A549 (cell line): ENCODE measurements at regions not wholly inside any gene's neighbourhood (a gene's known extent, or its start where the extent isn't known, plus 50 kb on each side); places are given as distances from the start of the nearest gene placed in this dataset.

Source experiments
- FOXS1 ChIP-seq: fragments of 250-450 bp; sonication (Bioruptor Pico); IDR thresholded peaks from 2 replicates; pipeline ENCODE4 v1.5.0; 2020; ENCODE audit warnings: mild to moderate bottlenecking, moderate library complexity
- JUN ChIP-seq, 2 experiments: fragments of >200 bp; sonication (Bioruptor Twin); formaldehyde crosslinking; IDR thresholded peaks; 2 replicates in 1 of 2; 3 replicates in 1 of 2; pipeline ENCODE4 v1.6.1; 2016 to 2017
- KDM1A ChIP-seq: fragments of 200-600 bp; sonication (generic); IDR thresholded peaks from 2 replicates; pipeline ENCODE4 v1.6.1; 2016; ENCODE audit warnings: low read depth, mild to moderate bottlenecking
- MAFK ChIP-seq: fragments of 450-650 bp; IDR thresholded peaks from 2 replicates; pipeline ENCODE4 v1.6.1; 2014; ENCODE audit not compliant: partially characterized antibody
- MAZ ChIP-seq: fragments of 150-350 bp; IDR thresholded peaks from 2 replicates; pipeline ENCODE4 v1.6.1; 2014; ENCODE audit warnings: antibody characterized with exemption, low read depth, low read length, borderline replicate concordance
- NFE2L2 ChIP-seq: fragments of 150-350 bp; conservative IDR thresholded peaks from 2 replicates; pipeline ENCODE4 v1.6.1; 2014; ENCODE audit warnings: low read length
- POLR2A ChIP-seq: IDR thresholded peaks from 2 replicates; pipeline ENCODE4 v1.6.1; 2012; ENCODE audit warnings: mild to moderate bottlenecking, low read length
- SMC3 ChIP-seq: fragments of >200 bp; sonication (Bioruptor Twin); formaldehyde crosslinking; IDR thresholded peaks from 3 replicates; pipeline ENCODE4 v1.6.1; 2018; ENCODE audit warnings: inconsistent platforms
- ZFP36 ChIP-seq: fragments of 450-650 bp; IDR thresholded peaks from 2 replicates; pipeline ENCODE4 v1.6.1; 2014; ENCODE audit warnings: borderline replicate concordance; ENCODE audit not compliant: partially characterized antibody
- ZSCAN20 ChIP-seq: fragments of 250-450 bp; sonication (Bioruptor Pico); IDR thresholded peaks from 2 replicates; pipeline ENCODE4 v1.8.0; 2022; ENCODE audit warnings: mild to moderate bottlenecking, moderate library complexity
- TF ChIP-seq, protein P1 (sequence below): fragments of >200 bp; sonication (Bioruptor Twin); formaldehyde crosslinking; IDR thresholded peaks from 3 replicates; pipeline ENCODE4 v1.5.1; 2016
- TF ChIP-seq, protein P2 (sequence below): fragments of 200-600 bp; sonication (generic); IDR thresholded peaks from 2 replicates; pipeline ENCODE4 v1.6.1; 2016; ENCODE audit warnings: antibody characterized with exemption, mild to moderate bottlenecking, moderate library complexity

DNA sequence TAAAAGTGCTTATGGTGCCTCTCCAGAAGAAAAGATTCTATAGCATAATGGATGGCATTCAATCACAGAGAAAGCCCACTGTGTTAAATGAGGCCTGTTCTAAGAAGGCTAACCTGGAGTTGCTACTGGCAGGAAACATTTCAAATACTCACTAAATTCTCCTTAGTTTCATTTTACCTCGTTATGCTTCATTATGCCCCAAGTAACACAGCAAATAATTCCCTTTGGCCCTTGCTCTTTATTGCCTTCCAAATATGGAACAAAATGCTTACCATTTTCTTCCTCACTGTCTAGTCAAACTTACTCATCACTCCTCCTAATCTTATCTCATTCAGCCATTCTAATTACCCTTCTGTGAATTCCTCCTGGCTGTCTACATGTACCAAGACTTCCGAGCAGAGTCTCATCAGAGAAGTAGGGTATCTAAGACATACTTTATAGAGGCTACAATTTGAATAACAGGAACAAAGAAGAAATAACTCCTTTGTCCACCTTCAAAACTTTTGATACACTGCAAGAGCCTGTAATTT lies 292.1 kb upstream of the CLEC14A start:
- no peak for TF ChIP-seq SMC3
- no peak for TF ChIP-seq MAZ
- TF ChIP-seq, protein P1, sequence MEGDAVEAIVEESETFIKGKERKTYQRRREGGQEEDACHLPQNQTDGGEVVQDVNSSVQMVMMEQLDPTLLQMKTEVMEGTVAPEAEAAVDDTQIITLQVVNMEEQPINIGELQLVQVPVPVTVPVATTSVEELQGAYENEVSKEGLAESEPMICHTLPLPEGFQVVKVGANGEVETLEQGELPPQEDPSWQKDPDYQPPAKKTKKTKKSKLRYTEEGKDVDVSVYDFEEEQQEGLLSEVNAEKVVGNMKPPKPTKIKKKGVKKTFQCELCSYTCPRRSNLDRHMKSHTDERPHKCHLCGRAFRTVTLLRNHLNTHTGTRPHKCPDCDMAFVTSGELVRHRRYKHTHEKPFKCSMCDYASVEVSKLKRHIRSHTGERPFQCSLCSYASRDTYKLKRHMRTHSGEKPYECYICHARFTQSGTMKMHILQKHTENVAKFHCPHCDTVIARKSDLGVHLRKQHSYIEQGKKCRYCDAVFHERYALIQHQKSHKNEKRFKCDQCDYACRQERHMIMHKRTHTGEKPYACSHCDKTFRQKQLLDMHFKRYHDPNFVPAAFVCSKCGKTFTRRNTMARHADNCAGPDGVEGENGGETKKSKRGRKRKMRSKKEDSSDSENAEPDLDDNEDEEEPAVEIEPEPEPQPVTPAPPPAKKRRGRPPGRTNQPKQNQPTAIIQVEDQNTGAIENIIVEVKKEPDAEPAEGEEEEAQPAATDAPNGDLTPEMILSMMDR: no peak
- TF ChIP-seq POLR2A: no peak
- TF ChIP-seq ZSCAN20 (CRISPR knock-in tag): no peak
- TF ChIP-seq NFE2L2: no peak
- TF ChIP-seq ZFP36: no peak
- TF ChIP-seq KDM1A: no peak
- TF ChIP-seq, protein P2, sequence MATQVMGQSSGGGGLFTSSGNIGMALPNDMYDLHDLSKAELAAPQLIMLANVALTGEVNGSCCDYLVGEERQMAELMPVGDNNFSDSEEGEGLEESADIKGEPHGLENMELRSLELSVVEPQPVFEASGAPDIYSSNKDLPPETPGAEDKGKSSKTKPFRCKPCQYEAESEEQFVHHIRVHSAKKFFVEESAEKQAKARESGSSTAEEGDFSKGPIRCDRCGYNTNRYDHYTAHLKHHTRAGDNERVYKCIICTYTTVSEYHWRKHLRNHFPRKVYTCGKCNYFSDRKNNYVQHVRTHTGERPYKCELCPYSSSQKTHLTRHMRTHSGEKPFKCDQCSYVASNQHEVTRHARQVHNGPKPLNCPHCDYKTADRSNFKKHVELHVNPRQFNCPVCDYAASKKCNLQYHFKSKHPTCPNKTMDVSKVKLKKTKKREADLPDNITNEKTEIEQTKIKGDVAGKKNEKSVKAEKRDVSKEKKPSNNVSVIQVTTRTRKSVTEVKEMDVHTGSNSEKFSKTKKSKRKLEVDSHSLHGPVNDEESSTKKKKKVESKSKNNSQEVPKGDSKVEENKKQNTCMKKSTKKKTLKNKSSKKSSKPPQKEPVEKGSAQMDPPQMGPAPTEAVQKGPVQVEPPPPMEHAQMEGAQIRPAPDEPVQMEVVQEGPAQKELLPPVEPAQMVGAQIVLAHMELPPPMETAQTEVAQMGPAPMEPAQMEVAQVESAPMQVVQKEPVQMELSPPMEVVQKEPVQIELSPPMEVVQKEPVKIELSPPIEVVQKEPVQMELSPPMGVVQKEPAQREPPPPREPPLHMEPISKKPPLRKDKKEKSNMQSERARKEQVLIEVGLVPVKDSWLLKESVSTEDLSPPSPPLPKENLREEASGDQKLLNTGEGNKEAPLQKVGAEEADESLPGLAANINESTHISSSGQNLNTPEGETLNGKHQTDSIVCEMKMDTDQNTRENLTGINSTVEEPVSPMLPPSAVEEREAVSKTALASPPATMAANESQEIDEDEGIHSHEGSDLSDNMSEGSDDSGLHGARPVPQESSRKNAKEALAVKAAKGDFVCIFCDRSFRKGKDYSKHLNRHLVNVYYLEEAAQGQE: no peak
- TF ChIP-seq JUN (IDR thresholded peaks at IDR 0.05): no peak
- TF ChIP-seq FOXS1 (CRISPR knock-in tag): no peak
- TF ChIP-seq MAFK: no peak
